H1 (cell line): ENCODE measurements at regions not wholly inside any gene's neighbourhood (a gene's known extent, or its start where the extent isn't known, plus 50 kb on each side); places are given as distances from the start of the nearest gene placed in this dataset.

ENCODE experiments used
- CTCF ChIA-PET: fragments of 300-600 bp; sonication (Branson Sonifier 250); formaldehyde crosslinking; loops from one replicate; lab custom pipeline; 2021; ENCODE audit not compliant: partially characterized antibody; lab: Charles Lee
- POLR2A ChIA-PET: fragments of 300-600 bp; sonication (Branson Sonifier 250); formaldehyde crosslinking; loops from one replicate; lab custom pipeline; 2021; ENCODE audit warnings: inconsistent platforms; ENCODE audit not compliant: partially characterized antibody; lab: Charles Lee
- DNase-seq, 2 experiments: peaks; one replicate each; pipeline versions ENCODE4 v3.0.0 to v3.0.0-alpha.2; 2010 to 2022; ENCODE audit warnings: low spot score in 2 of 2, low read depth in 1 of 2, mixed read lengths in 1 of 2
- FAIRE-seq: peaks from 2 replicates; lab custom pipeline; 2011; peaks lifted over from hg19 to GRCh38; lab: Jason Lieb, UNC
- H2AFZ ChIP-seq: 2 replicates; pipeline ENCODE4 v1.8.1; 2012; ENCODE audit warnings: low read length, inconsistent platforms
- H2AK5ac ChIP-seq: 2 replicates; pipeline ENCODE4 v1.6.1; 2013; ENCODE audit warnings: low read depth, low read length
- H2BK120ac ChIP-seq: replicated peaks from 2 replicates; pipeline ENCODE3; 2013; ENCODE audit warnings: low read depth, low read length, inconsistent platforms
- H2BK12ac ChIP-seq: 2 replicates; pipeline ENCODE4 v1.6.1; 2013; ENCODE audit warnings: low read depth, low read length
- H2BK15ac ChIP-seq: 2 replicates; pipeline ENCODE4 v1.6.1; 2013; ENCODE audit warnings: low read length
- H2BK20ac ChIP-seq: 2 replicates; pipeline ENCODE4 v1.6.1; 2013; ENCODE audit warnings: low read length
- H2BK5ac ChIP-seq: 2 replicates; pipeline ENCODE4 v1.6.1; 2013; ENCODE audit warnings: low read depth, low read length
- H3K14ac ChIP-seq: 2 replicates; pipeline ENCODE4 v1.6.1; 2013; ENCODE audit warnings: inconsistent platforms; ENCODE audit not compliant: insufficient read length
- H3K18ac ChIP-seq: 2 replicates; pipeline ENCODE4 v1.6.1; 2013; ENCODE audit warnings: low read length; ENCODE audit errors: extremely low read depth
- H3K23ac ChIP-seq: 2 replicates; pipeline ENCODE4 v1.6.1; 2013; ENCODE audit warnings: inconsistent platforms; ENCODE audit not compliant: insufficient read length
- H3K23me2 ChIP-seq: 2 replicates; pipeline ENCODE4 v1.6.1; 2013; ENCODE audit warnings: low read depth, low read length
- H3K27ac ChIP-seq: 2 replicates; pipeline ENCODE4 v1.6.1; 2011; ENCODE audit warnings: low read depth, low read length, inconsistent platforms
- H3K27me3 ChIP-seq, 4 experiments: replicated peaks in 1 of 4; 1 replicate in 1 of 4; 2 replicates in 3 of 4; pipeline versions ENCODE4 v1.6.1 to v1.8.1; 2011 to 2013; ENCODE audit warnings: low read length in 3 of 4, mild to moderate bottlenecking in 3 of 4, inconsistent platforms in 2 of 4, mixed read lengths in 2 of 4, moderate library complexity in 1 of 4; ENCODE audit not compliant: control insufficient read depth in 3 of 4, insufficient read depth in 3 of 4; ENCODE audit errors: extremely low read depth in 1 of 4
- H3K36me3 ChIP-seq, 4 experiments: 2 replicates each; pipeline versions ENCODE4 v1.6.1 to v1.8.1; 2011 to 2013; ENCODE audit warnings: mild to moderate bottlenecking in 4 of 4, low read length in 3 of 4, moderate library complexity in 2 of 4, control low read depth in 1 of 4, inconsistent platforms in 1 of 4; ENCODE audit not compliant: insufficient read depth in 4 of 4, control insufficient read depth in 2 of 4
- H3K4ac ChIP-seq: replicated peaks from 2 replicates; pipeline ENCODE3; 2013; ENCODE audit warnings: low read length, low read depth, mixed read lengths, inconsistent platforms; ENCODE audit not compliant: insufficient read length
- H3K4me1 ChIP-seq, 4 experiments: replicated peaks in 1 of 4; 1 replicate in 1 of 4; 2 replicates in 3 of 4; pipeline versions ENCODE4 v1.6.1 to v1.8.1; 2011 to 2013; ENCODE audit warnings: low read length in 3 of 4, inconsistent platforms in 2 of 4, mixed read lengths in 1 of 4; ENCODE audit not compliant: insufficient read depth in 4 of 4, control insufficient read depth in 3 of 4
- H3K4me2 ChIP-seq, 2 experiments: 2 replicates each; pipeline versions ENCODE4 v1.6.1 to v1.8.1; 2011 to 2013; ENCODE audit warnings: low read depth in 2 of 2, low read length in 2 of 2, control low read depth in 1 of 2, inconsistent platforms in 1 of 2, mild to moderate bottlenecking in 1 of 2; ENCODE audit not compliant: insufficient read depth in 1 of 2
- H3K4me3 ChIP-seq, 4 experiments: fragments of 200-600, 300-600 bp in 1 of 4; sonication (generic), shearing (Covaris generic), sonication (Bioruptor Twin) in 1 of 4; 2 replicates each; pipeline versions ENCODE4 v1.5.1 to v1.8.1; 2011 to 2016; ENCODE audit warnings: low read length in 4 of 4, low read depth in 3 of 4, control low read depth in 2 of 4, inconsistent platforms in 2 of 4, mild to moderate bottlenecking in 2 of 4, mixed read lengths in 1 of 4, moderate library complexity in 1 of 4; ENCODE audit not compliant: insufficient read depth in 2 of 4; ENCODE audit errors: extremely low read depth in 1 of 4
- H3K56ac ChIP-seq: replicated peaks from 2 replicates; pipeline ENCODE3; 2013; ENCODE audit warnings: low read depth, mild to moderate bottlenecking, mixed read lengths, low read length, inconsistent platforms; ENCODE audit not compliant: insufficient read length
- H3K79me1 ChIP-seq: 2 replicates; pipeline ENCODE4 v1.6.1; 2013; ENCODE audit warnings: low read depth, low read length, control low read depth
- H3K79me2 ChIP-seq, 2 experiments: 2 replicates each; pipeline versions ENCODE4 v1.6.1 to v1.8.1; 2012 to 2013; ENCODE audit warnings: low read length in 2 of 2, mild to moderate bottlenecking in 2 of 2, inconsistent platforms in 1 of 2; ENCODE audit not compliant: insufficient read depth in 2 of 2, control insufficient read depth in 1 of 2
- H3K9ac ChIP-seq, 4 experiments: replicated peaks in 1 of 4; 1 replicate in 1 of 4; 2 replicates in 3 of 4; pipeline versions ENCODE4 v1.6.1 to v1.8.1; 2011 to 2013; ENCODE audit warnings: low read depth in 3 of 4, low read length in 3 of 4, control low read depth in 2 of 4, mild to moderate bottlenecking in 2 of 4, moderate library complexity in 2 of 4, inconsistent platforms in 1 of 4; ENCODE audit errors: extremely low read depth in 1 of 4
- H3K9me3 ChIP-seq, 2 experiments: 2 replicates each; pipeline versions ENCODE4 v1.6.1 to v1.8.1; 2012 to 2013; ENCODE audit warnings: mild to moderate bottlenecking in 2 of 2, moderate library complexity in 2 of 2, control low read depth in 1 of 2, inconsistent platforms in 1 of 2, low read depth in 1 of 2, low read length in 1 of 2, mixed read lengths in 1 of 2; ENCODE audit not compliant: insufficient read depth in 2 of 2
- H4K20me1 ChIP-seq, 2 experiments: replicated peaks in 1 of 2; 2 replicates each; pipeline versions ENCODE3 to v1.8.1; 2011 to 2013; ENCODE audit warnings: inconsistent platforms in 2 of 2, low read length in 2 of 2, mild to moderate bottlenecking in 1 of 2; ENCODE audit not compliant: insufficient read depth in 2 of 2, control insufficient read depth in 1 of 2
- H4K5ac ChIP-seq: 2 replicates; pipeline ENCODE4 v1.6.1; 2013; ENCODE audit warnings: low read length, low read depth, mixed read lengths, inconsistent platforms; ENCODE audit not compliant: insufficient read length
- H4K8ac ChIP-seq: 2 replicates; pipeline ENCODE4 v1.8.0; 2013; ENCODE audit warnings: mild to moderate bottlenecking, moderate library complexity, low read length, inconsistent platforms; ENCODE audit not compliant: insufficient read depth; ENCODE audit errors: extremely low read depth
- H4K91ac ChIP-seq: replicated peaks from 2 replicates; pipeline ENCODE3; 2013; ENCODE audit warnings: low read length, mixed read lengths, inconsistent platforms; ENCODE audit not compliant: insufficient read length
- BACH1 ChIP-seq: IDR thresholded peaks from 2 replicates; pipeline ENCODE4 v1.6.1; 2012; ENCODE audit warnings: low read length, improper control_type of control experiment
- BCL11A ChIP-seq, 2 experiments: IDR thresholded peaks; one replicate each; pipeline ENCODE4 v1.6.1; 2011; ENCODE audit warnings: low read depth in 2 of 2, low read length in 2 of 2, mild to moderate bottlenecking in 2 of 2
- CTCF ChIP-seq, 3 experiments: IDR thresholded peaks; 1 replicate in 2 of 3; 2 replicates in 1 of 3; pipeline versions ENCODE4 v1.5.1 to v1.6.1; 2011; ENCODE audit warnings: low read length in 3 of 3, mild to moderate bottlenecking in 3 of 3, inconsistent platforms in 2 of 3, low read depth in 1 of 3, moderate library complexity in 1 of 3; ENCODE audit not compliant: insufficient read depth in 1 of 3; ENCODE audit errors: control extremely low read depth in 1 of 3
- GABPA ChIP-seq: IDR thresholded peaks from 2 replicates; pipeline ENCODE4 v1.6.1; 2011; ENCODE audit warnings: mild to moderate bottlenecking, low read length, moderate library complexity, borderline replicate concordance; ENCODE audit not compliant: insufficient read depth
- HDAC6 ChIP-seq: IDR thresholded peaks from one replicate; pipeline ENCODE4 v1.7.1; 2012; ENCODE audit warnings: low read depth, mild to moderate bottlenecking, inconsistent platforms, low read length, moderate library complexity
- NRF1 ChIP-seq: IDR thresholded peaks from 2 replicates; pipeline ENCODE4 v1.6.1; 2011; ENCODE audit warnings: mild to moderate bottlenecking, low read depth, low read length, improper control_type of control experiment
- POLR2A ChIP-seq, 2 experiments: IDR thresholded peaks; 1 replicate in 1 of 2; 2 replicates in 1 of 2; pipeline ENCODE4 v1.6.1; 2011; ENCODE audit warnings: low read depth in 2 of 2, low read length in 2 of 2, mild to moderate bottlenecking in 2 of 2; ENCODE audit errors: control extremely low read depth in 1 of 2
- POLR2AphosphoS5 ChIP-seq: IDR thresholded peaks from 2 replicates; pipeline ENCODE4 v1.6.1; 2011; ENCODE audit warnings: low read depth, low read length
- SAP30 ChIP-seq: fragments of 300-600 bp; sonication (generic); IDR thresholded peaks from 2 replicates; pipeline ENCODE4 v1.7.1; 2012; ENCODE audit warnings: low read length, moderate library complexity, mild to moderate bottlenecking, inconsistent platforms; ENCODE audit not compliant: insufficient read depth, insufficient replicate concordance
- SIRT6 ChIP-seq: IDR thresholded peaks from one replicate; pipeline ENCODE4 v1.7.1; 2012; ENCODE audit warnings: low read length, inconsistent platforms
- SIX5 ChIP-seq: IDR thresholded peaks from 2 replicates; pipeline ENCODE4 v1.6.1; 2011; ENCODE audit warnings: mild to moderate bottlenecking, low read depth, low read length
- SRF ChIP-seq: IDR thresholded peaks from 2 replicates; pipeline ENCODE4 v1.6.1; 2011; ENCODE audit warnings: mild to moderate bottlenecking, low read depth, low read length, moderate library complexity
- TAF7 ChIP-seq: optimal IDR thresholded peaks from 2 replicates; pipeline ENCODE3; 2011; ENCODE audit warnings: low read depth, mild to moderate bottlenecking, inconsistent platforms, low read length, moderate library complexity, borderline replicate concordance
- TBP ChIP-seq: IDR thresholded peaks from 2 replicates; pipeline ENCODE4 v1.6.1; 2011; ENCODE audit warnings: low read depth, low read length, improper control_type of control experiment
- WGBS, 2 experiments: shearing (Covaris generic) in 1 of 2; methylation state at CpG; one replicate each; pipeline versions ENCODE4 v1.1.6 to v1.1.7; 2013 to 2015; ENCODE audit warnings: low lambda C conversion rate in 2 of 2, mixed read lengths in 2 of 2, inconsistent platforms in 1 of 2, low coverage in 1 of 2, missing lambda C conversion rate in 1 of 2; ENCODE audit not compliant: insufficient replicate concordance in 2 of 2, insufficient coverage in 1 of 2, insufficient read length in 1 of 2; ENCODE audit errors: extremely low coverage in 1 of 2, missing lambda C conversion rate in 1 of 2; 5-methylcytosine and 5-hydroxymethylcytosine counted together

DNA sequence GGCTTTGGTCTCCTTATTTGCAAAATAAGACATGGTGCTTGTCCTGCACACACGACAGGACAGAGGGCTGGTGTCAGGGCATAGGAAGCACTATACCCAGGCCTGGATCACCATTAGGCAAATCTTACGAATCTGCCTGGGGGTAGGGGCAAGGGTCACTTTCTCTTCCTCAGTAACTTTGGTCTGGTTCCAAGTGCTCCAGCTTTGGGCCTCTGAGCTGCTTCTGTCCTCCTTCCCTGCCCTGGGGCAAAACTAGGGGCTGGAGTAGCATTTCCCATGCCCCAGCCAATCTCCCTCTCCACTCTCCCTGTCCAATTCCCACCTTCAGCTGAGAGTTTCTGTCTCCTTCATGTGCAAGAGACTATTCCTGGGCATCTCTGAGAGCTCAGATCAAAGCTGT, 123.7 kb upstream of the NECTIN1 start:
- no peak overlapping the region for H2AFZ ChIP-seq
- no peak overlapping the region for H3K4ac ChIP-seq
- H2BK15ac ChIP-seq = no peak overlapping the region
- DNase-seq (no peak), FAIRE-seq (no peak)
- no peak overlapping the region for H3K18ac ChIP-seq
- H3K56ac ChIP-seq = no peak overlapping the region
- no peak overlapping the region for H2BK12ac ChIP-seq
- no peaks in the 10 kb centered on the region for H3K79me1 ChIP-seq
- no peaks in the 10 kb centered on the region; a peak in 1 of 7 replicates for H3K27me3 ChIP-seq
- ChIA-PET POLR2A (no interaction called here), CTCF (interaction anchor here (0.9 to 1.8 kb wide), 6 partner anchors 11 to 377 kb away, joined by 3 to 7 read pairs (median 3); partner anchors contain the start of gene NECTIN1)
- H4K91ac ChIP-seq = no peak overlapping the region
- H2BK120ac ChIP-seq = no peak overlapping the region
- H3K4me1 ChIP-seq = no peaks in the 10 kb centered on the region
- H4K5ac ChIP-seq = no peak overlapping the region
- H2BK5ac ChIP-seq = no peak overlapping the region
- H4K8ac ChIP-seq = no peak overlapping the region
- 79% methylated on average over 2 of the region's 2 CpGs; no CpG with 5 or more reads in 1 of the 2 experiments for WGBS, 2 experiments
- H3K9me3 ChIP-seq = no peaks in the 10 kb centered on the region
- H3K27ac ChIP-seq = no peak overlapping the region
- no peaks in the 10 kb centered on the region for H3K36me3 ChIP-seq
- no peaks in the 10 kb centered on the region for H3K79me2 ChIP-seq
- no peaks in the 10 kb centered on the region for H3K23me2 ChIP-seq
- H4K20me1 ChIP-seq = no peaks in the 10 kb centered on the region
- no peak overlapping the region for H3K14ac ChIP-seq
- H3K4me3 ChIP-seq = no peak overlapping the region
- no peak overlapping the region for H3K23ac ChIP-seq
- no peak overlapping the region for H2BK20ac ChIP-seq
- 0 out of 2 replicates have a peak overlapping the region, but pooled peaks have one; percentile 39 for H2AK5ac ChIP-seq
- H3K9ac ChIP-seq = no peak overlapping the region
- H3K4me2 ChIP-seq = no peak overlapping the region
- no peak for TF ChIP-seq TBP
- no peak for TF ChIP-seq POLR2AphosphoS5
- TF ChIP-seq BACH1 = no peak
- TF ChIP-seq TAF7 = no peak
- no peak for TF ChIP-seq HDAC6
- TF ChIP-seq GABPA = no peak
- TF ChIP-seq CTCF (IDR thresholded peaks at IDR 0.05; ENCODE audit: control extremely low read depth in 1 of 3, insufficient read depth in 1 of 3, low read depth in 1 of 3, low read length in 3 of 3) = no peak
- TF ChIP-seq POLR2A (IDR thresholded peaks at IDR 0.05; ENCODE audit: control extremely low read depth in 1 of 2, low read depth in 2 of 2, low read length in 2 of 2) = no peak
- no peak for TF ChIP-seq SIX5
- TF ChIP-seq BCL11A (IDR thresholded peaks at IDR 0.05; ENCODE audit: low read depth in 2 of 2, low read length in 2 of 2) = no peak
- no peak for TF ChIP-seq NRF1
- TF ChIP-seq SAP30 = no peak
- TF ChIP-seq SRF = no peak
- TF ChIP-seq SIRT6 = no peak
